NB4 (cell line): ENCODE measurements at regions not wholly inside any gene's neighbourhood (a gene's known extent, or its start where the extent isn't known, plus 50 kb on each side); places are given as distances from the start of the nearest gene placed in this dataset.

ENCODE experiments used
- CTCF ChIP-seq: IDR thresholded peaks from one replicate; pipeline ENCODE4 v1.5.1; 2012; ENCODE audit warnings: low read depth, low read length
- MYC ChIP-seq: IDR thresholded peaks from 2 replicates; pipeline ENCODE4 v1.6.1; 2011; ENCODE audit warnings: low read depth, low read length
- POLR2A ChIP-seq: IDR thresholded peaks from 2 replicates; pipeline ENCODE4 v1.6.1; 2011; ENCODE audit warnings: mild to moderate bottlenecking; ENCODE audit not compliant: insufficient read length; ENCODE audit errors: extremely low read depth

GRCh38 chr14:55892906-55893305, 225.3 kb upstream of the PELI2 start:
- TF ChIP-seq POLR2A (no peak), CTCF (no peak), MYC (no peak)
